ENCODE measurements at regions not wholly inside any gene's neighbourhood (a gene's known extent, or its start where the extent isn't known, plus 50 kb on each side); places are given as distances from the start of the nearest gene placed in this dataset.
A peak's percentile ranks its signal among the peaks of the same experiment; 100 is the strongest.

- DNase-seq (ENCODE audit: low spot score), result peak; percentile 59
- ATAC-seq, result peak; percentile 78
- intact Hi-C loops (cut with DNase I), result no loop called here
Measured at GRCh38 chr3:29065211-29065785, 215.6 kb upstream of the RBMS3 start.

DNA sequence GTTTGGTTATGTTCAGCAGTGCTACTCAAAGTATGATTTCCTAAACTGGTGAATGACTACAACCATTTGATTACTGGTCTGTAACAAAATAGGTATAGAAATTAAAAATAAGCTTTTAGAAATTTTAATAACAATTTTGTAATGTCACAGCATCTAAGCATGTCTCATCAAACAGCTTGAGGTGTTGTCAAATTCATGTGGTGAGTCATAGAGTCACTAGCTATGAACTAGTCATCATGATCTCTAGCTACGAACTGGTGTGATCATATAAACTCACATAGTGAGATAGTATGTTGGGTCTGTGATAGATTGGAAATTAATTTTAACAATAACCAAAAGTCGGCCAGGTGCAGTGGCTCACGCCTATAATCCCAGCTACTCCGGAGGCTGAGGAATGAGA, 213.9 kb upstream of the RBMS3 start:
- intact Hi-C loops (cut with DNase I), result no loop called here
- DNase-seq (ENCODE audit: low spot score), result no peak
- no peak for ATAC-seq

DNA sequence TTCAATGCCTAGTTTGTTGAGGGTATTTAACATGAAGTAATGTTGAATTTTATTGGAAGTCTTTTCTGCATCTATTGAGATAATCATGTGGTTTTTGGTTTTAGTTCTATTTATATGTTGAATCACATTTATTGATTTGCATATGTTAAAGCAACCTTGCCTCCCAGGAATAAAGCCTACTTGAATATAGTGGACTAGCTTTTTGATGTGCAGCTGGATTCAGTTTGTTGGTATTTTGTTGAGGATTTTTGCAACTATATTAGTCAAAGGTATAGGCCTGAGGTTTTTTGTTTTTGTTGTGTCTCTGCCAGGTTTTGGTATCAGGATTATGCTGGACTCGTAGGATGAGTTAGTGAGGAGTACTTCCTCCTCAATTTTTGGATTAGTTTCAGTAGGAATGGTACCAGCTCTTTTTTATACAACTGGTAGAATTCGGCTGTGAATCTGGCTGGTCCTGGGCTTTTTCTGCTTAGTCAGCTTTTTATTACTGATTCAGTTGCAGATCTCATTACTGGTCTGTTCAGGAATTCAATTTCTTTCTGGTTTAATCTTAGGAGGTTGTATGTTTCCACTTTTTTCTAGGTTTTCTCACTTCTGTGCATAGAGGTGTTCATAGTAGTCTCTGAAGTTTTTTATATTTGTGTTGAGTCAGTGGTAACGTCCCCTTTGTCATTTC, 209.8 kb upstream of the RBMS3 start:
- ATAC-seq, result no peak
- intact Hi-C loops (cut with DNase I), result no loop called here

GRCh38 chr3:29072611-29073010, 208.3 kb upstream of the RBMS3 start:
- DNase-seq (ENCODE audit: low spot score) (no peak), ATAC-seq (peak; percentile 55)
- intact Hi-C loops (cut with DNase I), result no loop called here

More for the DNA sequence above, 209.8 kb upstream of the RBMS3 start:
- no peak for DNase-seq (ENCODE audit: low spot score)

GRCh38 chr3:29077356-29077755, 203.5 kb upstream of the RBMS3 start:
- DNase-seq (ENCODE audit: low spot score) (no peak), ATAC-seq (no peak)
- intact Hi-C loops (cut with DNase I), result no loop called here

- DNase-seq (ENCODE audit: low spot score) (no peak), ATAC-seq (no peak)
- intact Hi-C loops (cut with DNase I), result no loop called here
Measured at GRCh38 chr3:29079358-29079757, 201.5 kb upstream of the RBMS3 start.

- ATAC-seq (no peak), DNase-seq (ENCODE audit: low spot score) (no peak)
- intact Hi-C loops (cut with DNase I), result no loop called here
Measured at GRCh38 chr3:29080967-29081366, 199.9 kb upstream of the RBMS3 start.

- ATAC-seq, result no peak
- intact Hi-C loops (cut with DNase I), result no loop called here
- no peak for DNase-seq (ENCODE audit: low spot score)
Measured at GRCh38 chr3:29083081-29083480, 197.8 kb upstream of the RBMS3 start.

DNA sequence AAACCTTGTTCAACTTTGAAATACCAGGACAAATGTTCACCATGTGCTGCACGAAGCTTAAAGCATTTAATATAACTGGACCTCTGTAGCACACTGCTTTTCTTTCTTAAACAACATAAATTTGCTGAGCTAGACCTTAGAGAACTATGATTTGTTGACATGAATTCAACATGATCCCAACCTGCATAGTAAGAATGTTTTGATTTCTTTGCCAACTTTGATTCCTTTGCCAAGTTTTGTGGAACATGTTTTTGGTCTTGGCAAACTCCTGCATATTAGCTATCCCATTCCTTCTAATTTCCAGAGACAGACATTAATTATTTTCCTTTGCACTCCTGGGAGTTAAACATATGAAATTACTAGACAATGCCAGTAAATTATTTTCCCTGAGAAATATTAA, 197.2 kb upstream of the RBMS3 start:
- ATAC-seq (no peak), DNase-seq (ENCODE audit: low spot score) (no peak)
- intact Hi-C loops (cut with DNase I), result no loop called here

DNA sequence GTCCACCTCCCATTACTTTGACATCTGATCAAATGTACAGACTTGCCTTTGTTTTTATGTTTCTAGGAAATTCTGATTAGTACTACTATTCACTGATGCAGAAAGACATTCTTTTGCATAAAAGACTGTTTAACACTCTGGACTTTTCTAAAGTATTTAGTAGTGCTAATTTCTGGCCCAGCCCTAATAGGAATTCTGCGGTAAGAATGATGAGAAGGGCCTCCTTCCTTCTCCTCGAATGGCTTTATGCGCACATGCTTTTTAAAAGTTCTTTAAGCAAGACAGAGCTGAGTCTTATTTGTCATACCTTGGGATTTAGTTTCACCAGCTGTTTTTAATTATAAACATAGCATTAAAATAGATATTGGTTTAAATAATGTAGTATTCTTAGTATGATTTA, 192.3 kb upstream of the RBMS3 start:
- no peak for ATAC-seq

GRCh38 chr3:29090912-29091597, 189.8 kb upstream of the RBMS3 start:
- ATAC-seq (no peak), DNase-seq (ENCODE audit: low spot score) (no peak)
- intact Hi-C loops (cut with DNase I), result no loop called here

More for the DNA sequence above, 192.3 kb upstream of the RBMS3 start:
- intact Hi-C loops (cut with DNase I), result no loop called here
- DNase-seq (ENCODE audit: low spot score), result no peak

DNA sequence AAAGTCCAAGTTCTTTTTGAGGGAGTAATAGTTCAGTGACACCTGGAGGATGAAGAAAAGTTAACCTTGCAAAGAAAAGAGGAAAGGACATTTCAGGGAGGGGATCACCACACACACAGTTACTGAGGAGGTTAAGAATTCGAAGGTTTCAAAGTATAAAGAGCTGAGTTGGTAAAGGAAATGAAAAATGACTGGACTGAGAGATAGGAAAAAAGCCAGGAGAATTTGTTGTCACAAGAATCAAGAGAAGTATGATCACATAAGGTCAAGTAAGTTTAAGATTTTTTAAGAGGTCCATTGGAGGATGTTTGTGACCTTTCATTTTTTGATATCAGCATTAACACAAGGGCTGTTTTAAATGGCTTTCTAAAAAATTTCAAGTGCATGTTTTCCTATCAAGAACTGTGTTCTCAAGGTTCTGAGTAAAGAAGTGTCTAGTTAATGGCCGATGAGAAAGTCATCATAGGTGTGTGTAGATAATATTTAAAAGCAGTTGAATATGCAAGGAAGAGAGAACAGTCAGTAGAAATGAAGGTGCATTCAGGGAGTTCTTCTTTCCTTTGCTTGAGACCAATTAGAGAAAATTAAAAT, 189.2 kb upstream of the RBMS3 start:
- DNase-seq (ENCODE audit: low spot score), result no peak
- intact Hi-C loops (cut with DNase I), result no loop called here
- ATAC-seq, result no peak

DNA sequence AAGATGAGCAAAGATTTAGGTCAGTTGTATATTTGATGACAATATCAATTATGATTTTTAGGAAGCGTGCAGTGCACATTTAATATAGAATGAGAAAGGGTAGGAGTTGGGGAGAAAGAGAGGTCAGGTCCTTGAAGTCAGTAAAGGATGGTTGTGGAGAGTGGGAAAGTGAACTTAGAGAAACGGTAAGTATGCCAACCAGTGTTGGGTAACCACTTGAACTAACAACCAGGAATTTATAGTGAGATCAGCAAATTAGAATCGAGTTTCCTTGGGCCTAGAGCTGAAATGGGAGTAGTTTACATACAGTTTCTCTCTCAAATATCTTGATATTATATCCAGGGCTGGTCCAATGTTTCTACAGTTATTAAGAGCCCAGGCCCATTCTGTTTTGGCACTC, 188.5 kb upstream of the RBMS3 start:
- ATAC-seq, result no peak
- intact Hi-C loops (cut with DNase I), result no loop called here

DNA sequence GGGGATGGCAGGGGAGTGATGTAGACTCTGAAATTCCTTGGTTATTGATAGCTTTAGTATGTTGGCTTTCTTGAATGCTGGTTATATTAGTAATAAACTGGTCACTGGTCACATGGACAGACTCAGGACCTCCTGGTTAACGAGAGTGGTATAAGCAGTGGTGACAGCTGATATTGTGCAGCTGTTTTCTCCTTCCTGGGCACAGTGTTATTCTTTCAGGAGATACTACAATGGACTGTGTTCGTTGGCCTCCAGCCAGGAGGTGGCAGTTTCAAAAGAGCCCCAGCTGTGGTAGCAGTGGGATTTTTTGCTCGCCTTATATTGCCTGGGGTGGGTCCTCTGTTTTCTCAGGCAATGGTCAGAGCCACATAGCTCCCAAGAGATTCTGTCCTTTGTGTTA, 181.6 kb upstream of the RBMS3 start:
- intact Hi-C loops (cut with DNase I), result no loop called here
- no peak for ATAC-seq

More for the DNA sequence above, 188.5 kb upstream of the RBMS3 start:
- DNase-seq (ENCODE audit: low spot score), result no peak

GRCh38 chr3:29099775-29100174, 181.1 kb upstream of the RBMS3 start:
- intact Hi-C loops (cut with DNase I), result no loop called here
- ATAC-seq, result no peak
- DNase-seq (ENCODE audit: low spot score), result no peak

More for the DNA sequence above, 181.6 kb upstream of the RBMS3 start:
- no peak for DNase-seq (ENCODE audit: low spot score)

GRCh38 chr3:29100292-29100691, 180.6 kb upstream of the RBMS3 start:
- DNase-seq (ENCODE audit: low spot score) (no peak), ATAC-seq (no peak)
- intact Hi-C loops (cut with DNase I), result no loop called here

DNA sequence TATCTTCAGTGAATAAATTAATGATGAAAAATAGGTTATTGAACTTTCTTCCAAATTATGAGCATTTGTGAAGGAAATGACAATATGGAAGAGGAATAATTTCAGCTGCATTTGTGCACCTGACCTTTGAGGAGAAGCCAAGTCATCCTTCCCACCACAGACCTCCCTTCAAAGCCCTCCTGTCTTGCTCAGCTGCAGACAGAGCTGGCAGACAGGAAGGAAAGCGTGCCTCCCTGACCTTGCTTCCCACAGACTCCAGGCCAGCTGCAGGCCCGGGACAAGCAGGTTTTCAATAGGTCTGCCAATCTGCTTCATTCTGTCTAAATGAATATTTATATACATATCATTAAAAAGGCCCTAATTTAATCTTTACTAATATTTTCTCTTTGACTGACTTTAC, 152.9 kb upstream of the RBMS3 start:
- intact Hi-C loops (cut with DNase I), result no loop called here
- ATAC-seq, result no peak
- no peak for DNase-seq (ENCODE audit: low spot score)

GRCh38 chr3:29137601-29138000, 143.3 kb upstream of the RBMS3 start:
- no peak for DNase-seq (ENCODE audit: low spot score)
- ATAC-seq, result no peak
- intact Hi-C loops (cut with DNase I), result no loop called here

DNA sequence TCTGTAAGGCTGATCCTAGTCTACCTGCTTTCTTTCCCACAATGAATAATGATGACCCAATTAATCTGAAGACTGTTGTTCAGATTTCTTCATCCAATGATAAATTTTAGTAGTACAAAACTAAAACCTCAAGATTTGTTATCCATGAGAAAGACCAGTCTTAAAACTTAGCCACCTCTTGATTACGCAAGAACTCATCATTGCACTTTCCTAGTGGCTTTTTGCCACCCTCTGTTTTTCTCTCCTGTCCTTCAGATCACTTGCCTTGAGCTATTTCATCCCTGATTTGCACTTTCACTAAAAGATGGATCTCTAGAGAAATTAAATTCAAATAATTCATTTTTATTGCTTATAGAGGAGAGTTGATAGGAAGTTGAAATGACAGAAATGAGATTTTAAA, 142.7 kb upstream of the RBMS3 start:
- intact Hi-C loops (cut with DNase I), result no loop called here
- DNase-seq (ENCODE audit: low spot score) (no peak), ATAC-seq (peak; percentile 44)

DNA sequence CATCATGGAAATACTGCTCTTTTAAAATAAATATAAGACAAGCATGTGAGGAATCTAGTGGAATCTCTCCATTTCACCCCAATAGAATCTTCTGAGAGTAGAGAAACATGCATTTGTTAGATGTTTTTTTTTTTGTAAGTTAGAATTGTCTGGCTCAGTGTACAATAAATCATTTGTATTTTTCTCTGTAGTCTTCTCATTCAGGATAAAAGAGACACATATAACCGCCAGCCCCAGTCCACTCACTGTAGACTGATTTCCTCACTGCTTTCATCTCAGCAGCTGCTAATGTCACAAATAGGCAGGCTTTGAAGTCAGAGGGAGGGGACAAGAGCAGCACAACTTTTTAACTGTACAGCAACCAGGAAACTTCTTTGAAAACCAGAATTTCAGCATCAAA, 140.2 kb upstream of the RBMS3 start:
- intact Hi-C loops (cut with DNase I), result no loop called here

More for the DNA sequence above, 140.2 kb upstream of the RBMS3 start:
- DNase-seq (ENCODE audit: low spot score), result no peak
- ATAC-seq, result peak; percentile 85

Data from sciatic nerve (tissue), 2 donors.